Peyer's patch (tissue), 4 donors: ENCODE measurements at regions not wholly inside any gene's neighbourhood (a gene's known extent, or its start where the extent isn't known, plus 50 kb on each side); places are given as distances from the start of the nearest gene placed in this dataset.

Source experiments
- DNase-seq, 3 donors: peaks; one replicate each; pipeline ENCODE4 v3.0.0-alpha.2; 2017 to 2019
- H3K27ac ChIP-seq, 4 donors: fragments of 200-600 bp; sonication (generic); one replicate each; pipeline ENCODE4 v1.5.1; 2016 to 2019
- H3K27me3 ChIP-seq, 2 donors: fragments of 200-600 bp; sonication (generic); one replicate each; pipeline ENCODE4 v1.5.1; 2019
- H3K36me3 ChIP-seq, 3 donors: fragments of 200-600 bp; sonication (generic); one replicate each; pipeline ENCODE4 v1.5.1; 2016 to 2019
- H3K4me1 ChIP-seq, 4 donors: fragments of 200-600 bp; sonication (generic); one replicate each; pipeline ENCODE4 v1.5.1; 2016 to 2019
- H3K4me3 ChIP-seq, 4 donors: fragments of 200-600 bp; sonication (generic); 1 replicate in 3 of 4; 2 replicates in 1 of 4; pipeline ENCODE4 v1.5.1; 2016 to 2019; ENCODE audit warnings: mild to moderate bottlenecking in 1 of 4
- H3K9me3 ChIP-seq, 4 donors: fragments of 200-600 bp; sonication (generic); one replicate each; pipeline ENCODE4 v1.5.1; 2016 to 2019; ENCODE audit warnings: mild to moderate bottlenecking in 1 of 4
- POLR2A ChIP-seq, 2 donors: fragments of 450-650 bp; IDR thresholded peaks; one replicate each; pipeline ENCODE4 v1.5.1; 2017; ENCODE audit warnings: antibody characterized with exemption in 2 of 2, mild to moderate bottlenecking in 2 of 2, moderate library complexity in 2 of 2
- TF ChIP-seq, protein P1 (sequence below), 6 experiments: fragments of 450-650 bp in 4 of 6; fragments of 200-600 bp in 2 of 6; sonication (generic) in 1 of 6; IDR thresholded peaks; one replicate each; pipeline ENCODE4 v1.5.1; 2017 to 2019; ENCODE audit warnings: antibody characterized with exemption in 6 of 6, mild to moderate bottlenecking in 3 of 6, moderate library complexity in 1 of 6

DNA sequence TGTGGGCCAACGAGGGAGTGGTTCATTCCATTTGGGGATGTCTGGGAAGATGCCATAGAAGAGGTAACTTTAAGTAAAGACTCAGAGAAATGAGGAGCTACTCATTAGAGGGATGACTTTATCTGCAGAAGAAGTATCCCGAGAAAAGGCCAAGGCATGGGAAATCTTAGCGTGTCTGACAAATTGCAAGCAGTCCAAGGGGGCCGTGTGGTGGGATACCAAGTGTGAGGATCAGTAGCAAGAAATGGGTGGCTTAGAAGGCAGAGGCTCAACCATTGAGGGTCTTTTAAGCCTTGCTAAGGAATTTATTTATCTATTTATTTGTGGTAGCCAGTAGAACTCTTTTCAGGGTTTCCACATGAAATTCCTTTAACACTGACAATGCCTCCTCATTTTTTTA is 436.4 kb downstream of the RNF144A start:
- H3K9me3 ChIP-seq = no peaks in the 10 kb centered on the region
- H3K4me3 ChIP-seq = no peak overlapping the region
- TF ChIP-seq POLR2A (IDR thresholded peaks at IDR 0.05) = no peak
- TF ChIP-seq, protein P1, sequence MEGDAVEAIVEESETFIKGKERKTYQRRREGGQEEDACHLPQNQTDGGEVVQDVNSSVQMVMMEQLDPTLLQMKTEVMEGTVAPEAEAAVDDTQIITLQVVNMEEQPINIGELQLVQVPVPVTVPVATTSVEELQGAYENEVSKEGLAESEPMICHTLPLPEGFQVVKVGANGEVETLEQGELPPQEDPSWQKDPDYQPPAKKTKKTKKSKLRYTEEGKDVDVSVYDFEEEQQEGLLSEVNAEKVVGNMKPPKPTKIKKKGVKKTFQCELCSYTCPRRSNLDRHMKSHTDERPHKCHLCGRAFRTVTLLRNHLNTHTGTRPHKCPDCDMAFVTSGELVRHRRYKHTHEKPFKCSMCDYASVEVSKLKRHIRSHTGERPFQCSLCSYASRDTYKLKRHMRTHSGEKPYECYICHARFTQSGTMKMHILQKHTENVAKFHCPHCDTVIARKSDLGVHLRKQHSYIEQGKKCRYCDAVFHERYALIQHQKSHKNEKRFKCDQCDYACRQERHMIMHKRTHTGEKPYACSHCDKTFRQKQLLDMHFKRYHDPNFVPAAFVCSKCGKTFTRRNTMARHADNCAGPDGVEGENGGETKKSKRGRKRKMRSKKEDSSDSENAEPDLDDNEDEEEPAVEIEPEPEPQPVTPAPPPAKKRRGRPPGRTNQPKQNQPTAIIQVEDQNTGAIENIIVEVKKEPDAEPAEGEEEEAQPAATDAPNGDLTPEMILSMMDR (IDR thresholded peaks at IDR 0.05) = no peak
- no peaks in the 10 kb centered on the region for H3K27me3 ChIP-seq
- H3K4me1 ChIP-seq = no peaks in the 10 kb centered on the region
- no peaks in the 10 kb centered on the region for H3K36me3 ChIP-seq
- no peak overlapping the region for H3K27ac ChIP-seq
- DNase-seq = no peak

GRCh38 chr2:7355781-7356180 is 438.6 kb downstream of the RNF144A start:
- DNase-seq = no peak
- TF ChIP-seq, protein P1 (IDR thresholded peaks at IDR 0.05) = no peak
- no peak for TF ChIP-seq POLR2A (IDR thresholded peaks at IDR 0.05)

DNA sequence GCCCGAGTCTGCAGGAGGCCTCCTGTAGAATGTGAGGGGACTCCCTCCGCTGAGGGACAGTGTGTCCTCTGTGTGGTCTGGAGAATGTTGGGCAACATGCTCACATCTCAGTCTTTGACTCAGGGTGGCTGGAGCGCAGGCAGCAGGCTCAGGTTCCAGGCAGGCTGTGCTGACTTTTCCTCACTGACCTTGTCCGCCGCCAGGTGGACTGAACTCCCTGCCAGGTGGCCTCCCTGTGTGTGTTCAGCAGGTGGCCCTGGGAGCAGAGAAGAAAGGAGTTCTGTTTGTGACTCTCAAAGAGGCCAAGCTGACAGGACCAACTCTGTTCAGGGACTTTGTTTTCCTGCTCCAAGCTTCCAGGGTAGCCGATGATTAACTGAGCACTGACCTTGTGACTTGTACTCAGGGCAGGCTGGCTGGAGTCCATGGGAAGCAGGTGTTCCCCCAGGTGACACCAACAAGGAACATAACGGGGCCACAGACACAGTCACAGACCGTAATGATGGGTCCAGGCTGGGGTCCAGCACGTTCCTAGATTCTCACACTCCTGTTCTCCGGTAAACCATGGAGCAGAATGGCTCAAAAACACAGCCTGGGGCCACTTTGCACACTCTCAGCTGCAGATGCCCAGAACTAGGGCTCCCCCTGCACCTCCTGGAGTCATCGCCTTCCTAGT is 439.8 kb downstream of the RNF144A start:
- no peaks in the 10 kb centered on the region for H3K9me3 ChIP-seq
- TF ChIP-seq, protein P1 (IDR thresholded peaks at IDR 0.05) = no peak
- TF ChIP-seq POLR2A (IDR thresholded peaks at IDR 0.05) = no peak
- H3K4me1 ChIP-seq = no peaks in the 10 kb centered on the region
- H3K27me3 ChIP-seq = no peaks in the 10 kb centered on the region
- H3K36me3 ChIP-seq = no peaks in the 10 kb centered on the region
- no peak overlapping the region for H3K27ac ChIP-seq
- H3K4me3 ChIP-seq = no peak overlapping the region
- DNase-seq = no peak

More at GRCh38 chr2:7355781-7356180, 438.6 kb downstream of the RNF144A start:
- no peak overlapping the region for H3K27ac ChIP-seq
- H3K27me3 ChIP-seq = no peaks in the 10 kb centered on the region
- H3K4me3 ChIP-seq = no peak overlapping the region
- no peaks in the 10 kb centered on the region for H3K36me3 ChIP-seq
- no peaks in the 10 kb centered on the region for H3K9me3 ChIP-seq
- no peaks in the 10 kb centered on the region for H3K4me1 ChIP-seq

- Histone ChIP-seq H3K36me3 (no peaks in the 10 kb centered on the region), H3K9me3 (no peaks in the 10 kb centered on the region), H3K4me3 (no peak overlapping the region), H3K4me1 (no peaks in the 10 kb centered on the region), H3K27ac (no peak overlapping the region), H3K27me3 (no peaks in the 10 kb centered on the region)
- TF ChIP-seq POLR2A (IDR thresholded peaks at IDR 0.05) = no peak
- TF ChIP-seq, protein P1 (IDR thresholded peaks at IDR 0.05) = no peak
- DNase-seq = no peak
Observed at GRCh38 chr2:7357993-7358392, 440.8 kb downstream of the RNF144A start.

GRCh38 chr2:7358865-7359447 is 441.7 kb downstream of the RNF144A start:
- Histone ChIP-seq H3K9me3 (no peaks in the 10 kb centered on the region), H3K27ac (no peak overlapping the region), H3K27me3 (no peaks in the 10 kb centered on the region), H3K4me1 (no peaks in the 10 kb centered on the region), H3K36me3 (no peaks in the 10 kb centered on the region), H3K4me3 (no peak overlapping the region)
- TF ChIP-seq, protein P1 (IDR thresholded peaks at IDR 0.05) = no peak
- TF ChIP-seq POLR2A (IDR thresholded peaks at IDR 0.05) = no peak
- no peak for DNase-seq
